ENCODE measurements at regions not wholly inside any gene's neighbourhood (a gene's known extent, or its start where the extent isn't known, plus 50 kb on each side); places are given as distances from the start of the nearest gene placed in this dataset.

GRCh38 chr3:45277636-45278035, 51.5 kb upstream of the TMEM158 start:
- ATAC-seq: no peak
- Mint-ChIP-seq H3K36me3 (no peaks in the 10 kb centered on the region), H3K4me3 (no peak overlapping the region), H3K9me3 (peaks cover 7% of the 10 kb centered on the region), H3K27ac (no peak overlapping the region), H3K4me1 (no peaks in the 10 kb centered on the region)
- no peak for DNase-seq (ENCODE audit: low spot score in 2 of 2)

- Mint-ChIP-seq H3K9me3 (peaks cover 7% of the 10 kb centered on the region), H3K27ac (no peak overlapping the region), H3K36me3 (no peaks in the 10 kb centered on the region), H3K4me1 (no peaks in the 10 kb centered on the region), H3K4me3 (no peak overlapping the region)
- DNase-seq (ENCODE audit: low spot score in 2 of 2) (no peak), ATAC-seq (no peak)
Observed at GRCh38 chr3:45280232-45280631, 54.1 kb upstream of the TMEM158 start.

- no peak for DNase-seq (ENCODE audit: low spot score in 2 of 2)
- H3K36me3 Mint-ChIP-seq: no peaks in the 10 kb centered on the region
Observed at GRCh38 chr3:45280971-45281370, 54.9 kb upstream of the TMEM158 start.

GRCh38 chr3:45283471-45283870, 57.4 kb upstream of the TMEM158 start:
- Mint-ChIP-seq H3K36me3 (no peaks in the 10 kb centered on the region), H3K9me3 (peaks cover 3% of the 10 kb centered on the region), H3K4me1 (no peaks in the 10 kb centered on the region), H3K27ac (no peak overlapping the region), H3K4me3 (no peak overlapping the region)
- no peak for ATAC-seq
- DNase-seq (ENCODE audit: low spot score in 2 of 2): peak in 1 of 2 donors; percentile 17

More at GRCh38 chr3:45280971-45281370, 54.9 kb upstream of the TMEM158 start:
- Mint-ChIP-seq H3K4me1 (no peaks in the 10 kb centered on the region), H3K4me3 (no peak overlapping the region), H3K9me3 (peaks cover 7% of the 10 kb centered on the region), H3K27ac (no peak overlapping the region)
- no peak for ATAC-seq

GRCh38 chr3:45297331-45297730, 71.2 kb upstream of the TMEM158 start:
- ATAC-seq: no peak
- H3K27ac Mint-ChIP-seq: no peak overlapping the region
- no peak overlapping the region for H3K4me3 Mint-ChIP-seq

GRCh38 chr3:45302470-45302869, 76.4 kb upstream of the TMEM158 start:
- H3K9me3 Mint-ChIP-seq: peaks cover 10% of the 10 kb centered on the region
- H3K4me1 Mint-ChIP-seq: no peaks in the 10 kb centered on the region
- no peak overlapping the region for H3K27ac Mint-ChIP-seq
- DNase-seq (ENCODE audit: low spot score in 2 of 2) (no peak), ATAC-seq (no peak)
- no peak overlapping the region for H3K4me3 Mint-ChIP-seq
- no peaks in the 10 kb centered on the region for H3K36me3 Mint-ChIP-seq

More at GRCh38 chr3:45297331-45297730, 71.2 kb upstream of the TMEM158 start:
- DNase-seq (ENCODE audit: low spot score in 2 of 2): peak in 1 of 2 donors; percentile 17
- H3K9me3 Mint-ChIP-seq: peaks cover 7% of the 10 kb centered on the region
- no peaks in the 10 kb centered on the region for H3K36me3 Mint-ChIP-seq
- no peaks in the 10 kb centered on the region for H3K4me1 Mint-ChIP-seq

GRCh38 chr3:45306406-45307008, 80.4 kb upstream of the TMEM158 start:
- DNase-seq (ENCODE audit: low spot score in 2 of 2): no peak
- no peak for ATAC-seq
- no peak overlapping the region for H3K4me3 Mint-ChIP-seq
- no peaks in the 10 kb centered on the region for H3K36me3 Mint-ChIP-seq
- H3K27ac Mint-ChIP-seq: no peak overlapping the region
- no peaks in the 10 kb centered on the region for H3K4me1 Mint-ChIP-seq
- H3K9me3 Mint-ChIP-seq: peaks cover 6% of the 10 kb centered on the region

- no peaks in the 10 kb centered on the region for H3K36me3 Mint-ChIP-seq
- H3K9me3 Mint-ChIP-seq: no peaks in the 10 kb centered on the region
- no peak for DNase-seq (ENCODE audit: low spot score in 2 of 2)
- H3K4me1 Mint-ChIP-seq: no peaks in the 10 kb centered on the region
- no peak overlapping the region for H3K4me3 Mint-ChIP-seq
- no peak overlapping the region for H3K27ac Mint-ChIP-seq
- ATAC-seq: no peak
Observed at GRCh38 chr3:45309876-45310275, 78.5 kb upstream of the LARS2 start.

GRCh38 chr3:45311327-45311726, 77.0 kb upstream of the LARS2 start:
- DNase-seq (ENCODE audit: low spot score in 2 of 2): no peak
- no peaks in the 10 kb centered on the region for H3K36me3 Mint-ChIP-seq
- no peak overlapping the region for H3K27ac Mint-ChIP-seq
- no peak for ATAC-seq
- H3K4me3 Mint-ChIP-seq: no peak overlapping the region
- H3K4me1 Mint-ChIP-seq: no peaks in the 10 kb centered on the region
- no peaks in the 10 kb centered on the region for H3K9me3 Mint-ChIP-seq

- Mint-ChIP-seq H3K4me1 (no peaks in the 10 kb centered on the region), H3K4me3 (no peak overlapping the region), H3K36me3 (no peaks in the 10 kb centered on the region), H3K27ac (no peak overlapping the region), H3K9me3 (no peaks in the 10 kb centered on the region)
- ATAC-seq (no peak), DNase-seq (ENCODE audit: low spot score in 2 of 2) (no peak)
Observed at GRCh38 chr3:45311953-45312801, 76.2 kb upstream of the LARS2 start.

- Mint-ChIP-seq H3K27ac (no peak overlapping the region), H3K9me3 (no peaks in the 10 kb centered on the region), H3K4me1 (no peaks in the 10 kb centered on the region), H3K36me3 (no peaks in the 10 kb centered on the region), H3K4me3 (no peak overlapping the region)
- no peak for ATAC-seq
- no peak for DNase-seq (ENCODE audit: low spot score in 2 of 2)
Observed at GRCh38 chr3:45312836-45313493, 75.4 kb upstream of the LARS2 start.

GRCh38 chr3:45313743-45314403, 74.5 kb upstream of the LARS2 start:
- H3K9me3 Mint-ChIP-seq: no peaks in the 10 kb centered on the region
- no peaks in the 10 kb centered on the region for H3K4me1 Mint-ChIP-seq
- H3K36me3 Mint-ChIP-seq: no peaks in the 10 kb centered on the region
- H3K27ac Mint-ChIP-seq: no peak overlapping the region
- ATAC-seq (no peak), DNase-seq (ENCODE audit: low spot score in 2 of 2) (no peak)
- H3K4me3 Mint-ChIP-seq: no peak overlapping the region

GRCh38 chr3:45317710-45318109, 70.7 kb upstream of the LARS2 start:
- Mint-ChIP-seq H3K4me1 (no peaks in the 10 kb centered on the region), H3K4me3 (no peak overlapping the region), H3K27ac (no peak overlapping the region), H3K9me3 (no peaks in the 10 kb centered on the region), H3K36me3 (no peaks in the 10 kb centered on the region)
- ATAC-seq: no peak
- DNase-seq (ENCODE audit: low spot score in 2 of 2): no peak

GRCh38 chr3:45318689-45319088, 69.7 kb upstream of the LARS2 start:
- ATAC-seq: no peak

GRCh38 chr3:45319231-45319995, 69.0 kb upstream of the LARS2 start:
- no peak for DNase-seq (ENCODE audit: low spot score in 2 of 2)
- H3K36me3 Mint-ChIP-seq: no peaks in the 10 kb centered on the region
- no peak for ATAC-seq

More at GRCh38 chr3:45318689-45319088, 69.7 kb upstream of the LARS2 start:
- Mint-ChIP-seq H3K4me1 (no peaks in the 10 kb centered on the region), H3K9me3 (no peaks in the 10 kb centered on the region), H3K36me3 (no peaks in the 10 kb centered on the region), H3K27ac (no peak overlapping the region), H3K4me3 (no peak overlapping the region)
- DNase-seq (ENCODE audit: low spot score in 2 of 2): no peak

More at GRCh38 chr3:45319231-45319995, 69.0 kb upstream of the LARS2 start:
- Mint-ChIP-seq H3K27ac (no peak overlapping the region), H3K4me1 (no peaks in the 10 kb centered on the region), H3K9me3 (no peaks in the 10 kb centered on the region), H3K4me3 (no peak overlapping the region)

All from stimulated activated effector memory CD8-positive, alpha-beta T cell treated with anti-CD3 and anti-CD28 coated beads, Interleukin-12 subunit alpha, Interleukin-12 subunit beta, amount 100 ng/mL, for 72 hours (primary cell).